H1 (cell line): ENCODE measurements at regions not wholly inside any gene's neighbourhood (a gene's known extent, or its start where the extent isn't known, plus 50 kb on each side); places are given as distances from the start of the nearest gene placed in this dataset.

ENCODE experiments used
- CTCF ChIA-PET: fragments of 300-600 bp; sonication (Branson Sonifier 250); formaldehyde crosslinking; loops from one replicate; lab custom pipeline; 2021; ENCODE audit not compliant: partially characterized antibody; lab: Charles Lee
- POLR2A ChIA-PET: fragments of 300-600 bp; sonication (Branson Sonifier 250); formaldehyde crosslinking; loops from one replicate; lab custom pipeline; 2021; ENCODE audit warnings: inconsistent platforms; ENCODE audit not compliant: partially characterized antibody; lab: Charles Lee
- DNase-seq, 2 experiments: peaks; one replicate each; pipeline versions ENCODE4 v3.0.0 to v3.0.0-alpha.2; 2010 to 2022; ENCODE audit warnings: low spot score in 2 of 2, low read depth in 1 of 2, mixed read lengths in 1 of 2
- FAIRE-seq: peaks from 2 replicates; lab custom pipeline; 2011; peaks lifted over from hg19 to GRCh38; lab: Jason Lieb, UNC
- H2AFZ ChIP-seq: 2 replicates; pipeline ENCODE4 v1.8.1; 2012; ENCODE audit warnings: low read length, inconsistent platforms
- H2AK5ac ChIP-seq: 2 replicates; pipeline ENCODE4 v1.6.1; 2013; ENCODE audit warnings: low read depth, low read length
- H2BK120ac ChIP-seq: replicated peaks from 2 replicates; pipeline ENCODE3; 2013; ENCODE audit warnings: low read depth, low read length, inconsistent platforms
- H2BK12ac ChIP-seq: 2 replicates; pipeline ENCODE4 v1.6.1; 2013; ENCODE audit warnings: low read depth, low read length
- H2BK15ac ChIP-seq: 2 replicates; pipeline ENCODE4 v1.6.1; 2013; ENCODE audit warnings: low read length
- H2BK20ac ChIP-seq: 2 replicates; pipeline ENCODE4 v1.6.1; 2013; ENCODE audit warnings: low read length
- H2BK5ac ChIP-seq: 2 replicates; pipeline ENCODE4 v1.6.1; 2013; ENCODE audit warnings: low read depth, low read length
- H3K14ac ChIP-seq: 2 replicates; pipeline ENCODE4 v1.6.1; 2013; ENCODE audit warnings: inconsistent platforms; ENCODE audit not compliant: insufficient read length
- H3K18ac ChIP-seq: 2 replicates; pipeline ENCODE4 v1.6.1; 2013; ENCODE audit warnings: low read length; ENCODE audit errors: extremely low read depth
- H3K23ac ChIP-seq: 2 replicates; pipeline ENCODE4 v1.6.1; 2013; ENCODE audit warnings: inconsistent platforms; ENCODE audit not compliant: insufficient read length
- H3K23me2 ChIP-seq: 2 replicates; pipeline ENCODE4 v1.6.1; 2013; ENCODE audit warnings: low read depth, low read length
- H3K27ac ChIP-seq: 2 replicates; pipeline ENCODE4 v1.6.1; 2011; ENCODE audit warnings: low read depth, low read length, inconsistent platforms
- H3K27me3 ChIP-seq, 4 experiments: replicated peaks in 1 of 4; 1 replicate in 1 of 4; 2 replicates in 3 of 4; pipeline versions ENCODE4 v1.6.1 to v1.8.1; 2011 to 2013; ENCODE audit warnings: low read length in 3 of 4, mild to moderate bottlenecking in 3 of 4, inconsistent platforms in 2 of 4, mixed read lengths in 2 of 4, moderate library complexity in 1 of 4; ENCODE audit not compliant: control insufficient read depth in 3 of 4, insufficient read depth in 3 of 4; ENCODE audit errors: extremely low read depth in 1 of 4
- H3K36me3 ChIP-seq, 4 experiments: 2 replicates each; pipeline versions ENCODE4 v1.6.1 to v1.8.1; 2011 to 2013; ENCODE audit warnings: mild to moderate bottlenecking in 4 of 4, low read length in 3 of 4, moderate library complexity in 2 of 4, control low read depth in 1 of 4, inconsistent platforms in 1 of 4; ENCODE audit not compliant: insufficient read depth in 4 of 4, control insufficient read depth in 2 of 4
- H3K4ac ChIP-seq: replicated peaks from 2 replicates; pipeline ENCODE3; 2013; ENCODE audit warnings: low read length, low read depth, mixed read lengths, inconsistent platforms; ENCODE audit not compliant: insufficient read length
- H3K4me1 ChIP-seq, 4 experiments: replicated peaks in 1 of 4; 1 replicate in 1 of 4; 2 replicates in 3 of 4; pipeline versions ENCODE4 v1.6.1 to v1.8.1; 2011 to 2013; ENCODE audit warnings: low read length in 3 of 4, inconsistent platforms in 2 of 4, mixed read lengths in 1 of 4; ENCODE audit not compliant: insufficient read depth in 4 of 4, control insufficient read depth in 3 of 4
- H3K4me2 ChIP-seq, 2 experiments: 2 replicates each; pipeline versions ENCODE4 v1.6.1 to v1.8.1; 2011 to 2013; ENCODE audit warnings: low read depth in 2 of 2, low read length in 2 of 2, control low read depth in 1 of 2, inconsistent platforms in 1 of 2, mild to moderate bottlenecking in 1 of 2; ENCODE audit not compliant: insufficient read depth in 1 of 2
- H3K4me3 ChIP-seq, 4 experiments: fragments of 200-600, 300-600 bp in 1 of 4; sonication (generic), shearing (Covaris generic), sonication (Bioruptor Twin) in 1 of 4; 2 replicates each; pipeline versions ENCODE4 v1.5.1 to v1.8.1; 2011 to 2016; ENCODE audit warnings: low read length in 4 of 4, low read depth in 3 of 4, control low read depth in 2 of 4, inconsistent platforms in 2 of 4, mild to moderate bottlenecking in 2 of 4, mixed read lengths in 1 of 4, moderate library complexity in 1 of 4; ENCODE audit not compliant: insufficient read depth in 2 of 4; ENCODE audit errors: extremely low read depth in 1 of 4
- H3K56ac ChIP-seq: replicated peaks from 2 replicates; pipeline ENCODE3; 2013; ENCODE audit warnings: low read depth, mild to moderate bottlenecking, mixed read lengths, low read length, inconsistent platforms; ENCODE audit not compliant: insufficient read length
- H3K79me1 ChIP-seq: 2 replicates; pipeline ENCODE4 v1.6.1; 2013; ENCODE audit warnings: low read depth, low read length, control low read depth
- H3K79me2 ChIP-seq, 2 experiments: 2 replicates each; pipeline versions ENCODE4 v1.6.1 to v1.8.1; 2012 to 2013; ENCODE audit warnings: low read length in 2 of 2, mild to moderate bottlenecking in 2 of 2, inconsistent platforms in 1 of 2; ENCODE audit not compliant: insufficient read depth in 2 of 2, control insufficient read depth in 1 of 2
- H3K9ac ChIP-seq, 4 experiments: replicated peaks in 1 of 4; 1 replicate in 1 of 4; 2 replicates in 3 of 4; pipeline versions ENCODE4 v1.6.1 to v1.8.1; 2011 to 2013; ENCODE audit warnings: low read depth in 3 of 4, low read length in 3 of 4, control low read depth in 2 of 4, mild to moderate bottlenecking in 2 of 4, moderate library complexity in 2 of 4, inconsistent platforms in 1 of 4; ENCODE audit errors: extremely low read depth in 1 of 4
- H3K9me3 ChIP-seq, 2 experiments: 2 replicates each; pipeline versions ENCODE4 v1.6.1 to v1.8.1; 2012 to 2013; ENCODE audit warnings: mild to moderate bottlenecking in 2 of 2, moderate library complexity in 2 of 2, control low read depth in 1 of 2, inconsistent platforms in 1 of 2, low read depth in 1 of 2, low read length in 1 of 2, mixed read lengths in 1 of 2; ENCODE audit not compliant: insufficient read depth in 2 of 2
- H4K20me1 ChIP-seq, 2 experiments: replicated peaks in 1 of 2; 2 replicates each; pipeline versions ENCODE3 to v1.8.1; 2011 to 2013; ENCODE audit warnings: inconsistent platforms in 2 of 2, low read length in 2 of 2, mild to moderate bottlenecking in 1 of 2; ENCODE audit not compliant: insufficient read depth in 2 of 2, control insufficient read depth in 1 of 2
- H4K5ac ChIP-seq: 2 replicates; pipeline ENCODE4 v1.6.1; 2013; ENCODE audit warnings: low read length, low read depth, mixed read lengths, inconsistent platforms; ENCODE audit not compliant: insufficient read length
- H4K8ac ChIP-seq: 2 replicates; pipeline ENCODE4 v1.8.0; 2013; ENCODE audit warnings: mild to moderate bottlenecking, moderate library complexity, low read length, inconsistent platforms; ENCODE audit not compliant: insufficient read depth; ENCODE audit errors: extremely low read depth
- H4K91ac ChIP-seq: replicated peaks from 2 replicates; pipeline ENCODE3; 2013; ENCODE audit warnings: low read length, mixed read lengths, inconsistent platforms; ENCODE audit not compliant: insufficient read length
- BCL11A ChIP-seq, 2 experiments: IDR thresholded peaks; one replicate each; pipeline ENCODE4 v1.6.1; 2011; ENCODE audit warnings: low read depth in 2 of 2, low read length in 2 of 2, mild to moderate bottlenecking in 2 of 2
- BRCA1 ChIP-seq: IDR thresholded peaks from 2 replicates; pipeline ENCODE4 v1.6.1; 2012; ENCODE audit warnings: low read depth, low read length, improper control_type of control experiment
- CBX8 ChIP-seq: fragments of 300-800, 300-1000 bp; sonication (generic); IDR thresholded peaks from 2 replicates; pipeline ENCODE4 v1.7.1; 2016; ENCODE audit warnings: low read depth, low read length, borderline replicate concordance
- CEBPB ChIP-seq: IDR thresholded peaks from 2 replicates; pipeline ENCODE4 v1.6.1; 2012; ENCODE audit warnings: low read depth, low read length
- CHD1 ChIP-seq: IDR thresholded peaks from 2 replicates; pipeline ENCODE4 v1.6.1; 2012; ENCODE audit warnings: low read depth, low read length, improper control_type of control experiment
- EZH2 ChIP-seq: fragments of 200-600 bp; sonication (generic); IDR thresholded peaks from 2 replicates; pipeline ENCODE4 v1.7.1; 2012; ENCODE audit warnings: low read depth, mild to moderate bottlenecking, moderate library complexity, low read length, inconsistent platforms; ENCODE audit not compliant: severe bottlenecking
- FOSL1 ChIP-seq: IDR thresholded peaks from 2 replicates; pipeline ENCODE4 v1.6.1; 2011; ENCODE audit warnings: mild to moderate bottlenecking, low read depth, low read length, moderate library complexity; ENCODE audit not compliant: insufficient read depth
- KDM1A ChIP-seq: fragments of 200-600, 300-600 bp; sonication (generic); IDR thresholded peaks from 2 replicates; pipeline ENCODE4 v1.7.1; 2016; ENCODE audit warnings: mild to moderate bottlenecking, low read length, borderline replicate concordance
- SP4 ChIP-seq: IDR thresholded peaks from 2 replicates; pipeline ENCODE4 v1.6.1; 2012; ENCODE audit warnings: low read length, inconsistent platforms
- SRF ChIP-seq: IDR thresholded peaks from 2 replicates; pipeline ENCODE4 v1.6.1; 2011; ENCODE audit warnings: mild to moderate bottlenecking, low read depth, low read length, moderate library complexity
- TAF1 ChIP-seq: IDR thresholded peaks from 2 replicates; pipeline ENCODE4 v1.6.1; 2011; ENCODE audit warnings: mild to moderate bottlenecking, low read depth, low read length
- TEAD4 ChIP-seq: IDR thresholded peaks from 2 replicates; pipeline ENCODE4 v1.6.1; 2012; ENCODE audit warnings: low read depth, low read length, inconsistent platforms, mixed read lengths
- USF2 ChIP-seq: IDR thresholded peaks from 2 replicates; pipeline ENCODE4 v1.6.1; 2011; ENCODE audit warnings: low read length, improper control_type of control experiment
- YY1 ChIP-seq: IDR thresholded peaks from 2 replicates; pipeline ENCODE4 v1.6.1; 2011; ENCODE audit warnings: low read depth, mild to moderate bottlenecking, low read length
- WGBS, 2 experiments: shearing (Covaris generic) in 1 of 2; methylation state at CpG; one replicate each; pipeline versions ENCODE4 v1.1.6 to v1.1.7; 2013 to 2015; ENCODE audit warnings: low lambda C conversion rate in 2 of 2, mixed read lengths in 2 of 2, inconsistent platforms in 1 of 2, low coverage in 1 of 2, missing lambda C conversion rate in 1 of 2; ENCODE audit not compliant: insufficient replicate concordance in 2 of 2, insufficient coverage in 1 of 2, insufficient read length in 1 of 2; ENCODE audit errors: extremely low coverage in 1 of 2, missing lambda C conversion rate in 1 of 2; 5-methylcytosine and 5-hydroxymethylcytosine counted together

GRCh38 chr10:129151281-129151680 is 315.8 kb upstream of the MGMT start:
- DNase-seq (no peak), FAIRE-seq (no peak)
- Histone ChIP-seq H3K79me2 (no peaks in the 10 kb centered on the region), H3K9me3 (no peaks in the 10 kb centered on the region), H3K4me1 (peaks cover 0 to 5% (median 0%) of the 10 kb centered on the region in 4 experiments; a peak in 2 of 7 replicates), H3K27me3 (no peaks in the 10 kb centered on the region), H3K56ac (no peak overlapping the region), H3K9ac (no peak overlapping the region), H4K20me1 (no peaks in the 10 kb centered on the region), H3K23me2 (no peaks in the 10 kb centered on the region), H3K14ac (no peak overlapping the region), H2AFZ (no peak overlapping the region), H4K5ac (no peak overlapping the region), H3K23ac (no peak overlapping the region), H3K27ac (no peak overlapping the region), H3K36me3 (no peaks in the 10 kb centered on the region), H4K8ac (no peak overlapping the region), H3K79me1 (0 out of 2 replicates have a peak, but pooled peaks cover 2% of the 10 kb centered on the region), H3K4me3 (no peak overlapping the region), H3K4me2 (no peak overlapping the region), H4K91ac (no peak overlapping the region), H3K4ac (no peak overlapping the region), H2BK20ac (no peak overlapping the region), H2BK15ac (no peak overlapping the region), H2AK5ac (no peak overlapping the region), H2BK5ac (no peak overlapping the region), H3K18ac (no peak overlapping the region), H2BK12ac (no peak overlapping the region), H2BK120ac (no peak overlapping the region)
- TF ChIP-seq EZH2, result no peak
- no peak for TF ChIP-seq SRF
- no peak for TF ChIP-seq KDM1A
- no peak for TF ChIP-seq BCL11A (IDR thresholded peaks at IDR 0.05; ENCODE audit: low read depth in 2 of 2, low read length in 2 of 2)
- no peak for TF ChIP-seq CHD1
- no peak for TF ChIP-seq SP4
- no peak for TF ChIP-seq USF2
- no peak for TF ChIP-seq YY1
- TF ChIP-seq CEBPB, result no peak
- TF ChIP-seq BRCA1, result no peak
- no peak for TF ChIP-seq FOSL1
- no peak for TF ChIP-seq CBX8
- no peak for TF ChIP-seq TEAD4
- no peak for TF ChIP-seq TAF1
- ChIA-PET POLR2A (no interaction called here), CTCF (no interaction called here)
- WGBS, 2 experiments, result 100% methylated on average over 1 of the region's 1 CpG; no CpG with 5 or more reads in 1 of the 2 experiments
